KG1 (cell line): ENCODE measurements at regions not wholly inside any gene's neighbourhood (a gene's known extent, or its start where the extent isn't known, plus 50 kb on each side); places are given as distances from the start of the nearest gene placed in this dataset.

Source experiments
- DNase-seq: peaks from one replicate; lab custom pipeline; 2025; lab: John Stamatoyannopoulos, UW

DNA sequence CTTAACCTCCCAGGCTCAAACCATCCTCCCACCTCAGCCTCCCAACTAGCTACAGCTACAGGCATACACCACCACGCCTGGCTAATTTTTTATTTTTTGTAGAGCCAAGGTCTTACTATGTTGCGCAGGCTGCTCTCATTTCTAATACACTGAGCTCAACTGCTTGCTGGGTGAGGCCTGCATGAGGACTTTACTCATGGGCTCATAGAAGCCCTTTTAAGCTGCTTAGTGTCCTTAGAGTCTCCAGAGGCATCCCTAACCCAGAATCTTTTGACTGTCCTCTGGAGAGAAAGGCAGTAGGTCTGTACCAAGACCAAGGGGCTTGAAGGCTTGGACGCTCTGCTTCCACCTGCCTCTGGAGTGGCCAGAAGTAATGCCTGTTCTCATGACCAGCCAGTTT, 141.6 kb downstream of the TM9SF2 start:
- DNase-seq = no peak

GRCh38 chr13:99642006-99642405, 140.7 kb downstream of the TM9SF2 start:
- DNase-seq = no peak

- DNase-seq = no peak
These were observed 139.0 kb downstream of the TM9SF2 start for GRCh38 chr13:99640260-99640659.

GRCh38 chr13:99639126-99639525, 137.9 kb downstream of the TM9SF2 start:
- DNase-seq = no peak

- DNase-seq = no peak
These were observed 135.6 kb downstream of the TM9SF2 start for GRCh38 chr13:99636728-99637353.

GRCh38 chr13:99636306-99636705, 135.0 kb downstream of the TM9SF2 start:
- no peak for DNase-seq

DNA sequence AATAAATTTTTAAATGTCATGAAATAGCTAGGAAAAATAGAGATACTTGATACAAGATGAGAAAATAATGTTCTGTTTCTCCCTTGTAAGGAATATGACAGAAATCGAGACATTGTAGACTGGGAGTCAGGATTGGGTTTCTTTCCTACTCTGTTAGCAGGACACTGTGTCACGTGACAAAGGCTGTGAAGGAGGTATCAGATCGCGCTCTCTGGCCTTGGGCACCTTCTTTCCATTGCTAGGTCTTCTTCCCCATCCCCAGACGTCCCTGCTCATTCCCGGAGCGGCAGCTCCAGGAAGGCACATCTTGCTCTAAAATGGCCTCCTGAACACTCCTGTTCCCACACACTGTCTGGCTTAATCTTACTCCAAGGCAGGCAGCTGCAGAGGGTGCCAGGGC, 133.4 kb downstream of the TM9SF2 start:
- DNase-seq = no peak

DNA sequence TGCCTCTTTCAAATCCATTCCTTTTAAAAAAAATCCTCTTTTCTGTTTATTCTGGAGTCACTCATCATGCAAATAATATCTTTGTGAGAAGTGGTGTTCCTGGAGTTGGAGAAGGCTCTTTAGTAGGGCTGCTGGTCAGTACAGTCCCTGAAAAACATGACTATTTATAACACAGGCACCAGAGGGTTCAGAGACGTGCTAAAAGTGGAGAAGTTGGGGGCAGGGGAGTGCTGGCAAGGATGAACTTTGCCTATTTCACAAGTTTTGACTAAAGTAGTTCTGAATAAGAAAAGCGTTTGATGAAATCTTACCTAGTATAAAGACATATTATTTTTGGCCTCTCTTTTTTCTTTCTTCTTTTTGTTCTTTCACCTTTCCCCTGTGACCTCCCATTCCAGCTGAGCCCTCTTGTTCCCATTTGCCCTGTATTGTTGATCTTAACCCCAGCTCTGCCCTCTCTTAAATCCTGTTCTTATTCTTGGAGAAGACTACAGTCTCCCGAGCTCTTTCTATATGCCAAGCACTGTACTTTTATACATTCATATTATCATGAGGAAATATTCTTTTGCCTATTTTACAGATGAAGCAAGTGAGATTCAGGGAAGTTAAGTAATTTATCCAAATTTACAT, 129.1 kb downstream of the TM9SF2 start:
- DNase-seq = no peak

- no peak for DNase-seq
These were observed 128.4 kb downstream of the TM9SF2 start for GRCh38 chr13:99629641-99630040.

GRCh38 chr13:99628442-99628841, 127.2 kb downstream of the TM9SF2 start:
- DNase-seq = no peak

GRCh38 chr13:99626461-99627082, 125.3 kb downstream of the TM9SF2 start:
- DNase-seq = no peak

- DNase-seq = no peak
These were observed 123.8 kb downstream of the TM9SF2 start for GRCh38 chr13:99624936-99625540.

DNA sequence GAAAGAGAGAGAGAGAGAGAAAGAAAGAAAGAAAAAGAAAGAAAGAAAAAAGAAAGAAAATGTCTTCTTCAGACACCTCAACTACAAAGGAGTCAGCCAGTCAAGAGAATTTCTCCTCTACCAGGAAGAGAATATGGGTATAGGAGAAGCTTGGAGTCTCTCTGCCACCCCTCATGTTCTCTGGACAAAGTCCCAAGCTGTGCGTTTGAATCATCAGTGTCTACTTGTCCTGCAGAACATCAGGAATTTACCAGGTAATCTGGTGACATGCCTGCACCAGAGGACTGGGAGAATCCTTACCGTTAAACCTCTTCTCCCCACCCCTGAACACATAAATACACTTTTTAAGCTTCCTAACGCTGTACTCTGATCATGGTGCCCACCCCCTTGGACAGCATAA, 119.5 kb downstream of the TM9SF2 start:
- no peak for DNase-seq

- DNase-seq = no peak
These were observed 117.9 kb downstream of the TM9SF2 start for GRCh38 chr13:99619207-99619606.

DNA sequence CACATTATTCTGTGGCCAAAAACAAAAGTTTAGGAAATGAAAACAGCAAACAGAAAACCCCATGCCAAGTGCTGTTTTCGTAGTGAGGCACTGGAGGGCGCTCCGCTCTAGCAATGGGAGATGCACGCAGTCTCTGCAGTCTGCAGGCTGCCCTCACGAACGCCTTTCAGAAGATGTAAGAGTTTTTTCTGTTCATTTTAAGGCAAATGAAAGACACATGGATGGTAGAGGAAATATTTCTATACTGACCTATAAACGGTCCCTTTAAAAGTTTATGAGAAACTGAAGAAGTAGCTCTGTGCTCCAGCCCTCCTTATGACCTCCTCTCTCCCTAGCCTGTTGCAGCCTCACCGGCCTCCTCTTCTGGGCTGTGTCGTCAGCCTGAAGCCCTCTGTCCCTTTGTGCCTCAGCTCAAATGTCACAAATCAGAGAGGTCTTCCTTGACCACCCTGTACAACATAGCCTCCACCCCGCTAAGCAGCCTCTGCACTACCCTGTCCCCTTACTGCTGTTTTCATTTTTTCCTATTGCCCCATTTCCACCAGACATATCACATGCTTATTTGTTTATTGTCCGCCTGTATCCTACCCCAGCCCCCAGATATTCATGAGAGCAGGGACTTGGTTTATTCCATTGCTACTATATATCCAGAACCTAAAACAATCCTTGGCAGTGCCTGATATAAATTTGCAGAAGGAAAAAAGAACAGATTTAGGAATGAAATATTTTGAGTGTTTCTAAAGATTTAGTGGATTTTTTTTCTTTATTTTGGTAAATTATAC, 116.4 kb downstream of the TM9SF2 start:
- DNase-seq = no peak

DNA sequence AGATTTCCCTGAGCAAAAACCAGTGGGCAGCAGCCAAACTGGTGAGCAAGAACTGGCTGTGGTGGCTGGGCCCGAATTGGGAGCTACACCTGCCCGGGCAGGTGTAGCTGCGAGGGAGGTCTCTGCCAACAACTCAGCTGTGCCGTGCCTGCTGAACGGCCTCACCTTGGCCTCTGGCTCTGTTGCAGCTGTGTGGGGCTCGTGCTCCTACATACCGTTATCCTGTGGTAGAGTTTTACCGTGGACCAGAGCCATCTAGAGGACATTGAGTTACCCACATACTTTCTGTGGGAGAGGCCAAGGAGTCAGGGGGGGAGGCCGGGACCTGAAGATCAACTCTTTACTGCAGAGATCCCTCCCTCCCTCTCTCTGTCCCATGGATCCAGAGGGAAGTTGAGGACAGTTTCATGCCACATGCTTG, 113.2 kb downstream of the TM9SF2 start:
- DNase-seq = no peak
